ENCODE measurements at regions not wholly inside any gene's neighbourhood (a gene's known extent, or its start where the extent isn't known, plus 50 kb on each side); places are given as distances from the start of the nearest gene placed in this dataset.
A peak's percentile ranks its signal among the peaks of the same experiment; 100 is the strongest.

DNA sequence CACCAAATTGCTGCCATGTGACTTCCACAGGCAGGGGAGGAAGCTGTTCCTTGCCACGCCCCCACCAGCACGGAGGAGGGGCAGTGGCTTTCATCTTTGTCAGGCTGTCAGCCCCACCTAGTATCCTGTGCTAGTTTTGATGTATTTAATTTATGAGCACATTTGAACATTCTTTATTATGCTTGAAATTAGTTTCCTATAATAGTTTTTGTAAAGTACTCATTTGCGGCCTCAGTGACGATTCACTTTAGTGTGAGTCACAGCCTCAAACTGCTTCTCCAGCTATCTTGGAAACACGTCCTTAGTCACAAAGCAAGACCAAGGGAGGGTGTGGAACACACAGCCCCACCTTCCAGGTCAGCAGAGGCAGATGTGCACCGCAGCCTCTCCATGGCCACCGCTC is 239.9 kb upstream of the ATP10A start:
- no peak overlapping the region for H3K4me3 ChIP-seq (ENCODE audit: low read depth, low read length)
- peak in 1 of 2 donors; percentile 12 for DNase-seq
- H3K9ac ChIP-seq (ENCODE audit: low read length) = no peak overlapping the region
- H3K36me3 ChIP-seq (ENCODE audit: control insufficient read depth in 1 of 2, insufficient read depth in 2 of 2, low read length in 2 of 2) = no peaks in the 10 kb centered on the region
- H2AFZ ChIP-seq (ENCODE audit: insufficient read depth, low read length, poor library complexity) = no peak overlapping the region
- H4K12ac ChIP-seq (ENCODE audit: low read depth, low read length) = no peak overlapping the region
- H4K91ac ChIP-seq (ENCODE audit: low read depth, low read length) = no peak overlapping the region
- H3K27me3 ChIP-seq (ENCODE audit: insufficient read depth, low read length) = no peaks in the 10 kb centered on the region
- H2AK5ac ChIP-seq (ENCODE audit: low read length) = no peak overlapping the region
- no peaks in the 10 kb centered on the region for H3K79me2 ChIP-seq (ENCODE audit: control insufficient read depth, insufficient read depth, low read length, poor library complexity)
- H3K9me3 ChIP-seq (ENCODE audit: insufficient read depth, low read depth, low read length) = peaks cover 2% of the 10 kb centered on the region
- H3K18ac ChIP-seq (ENCODE audit: low read length) = no peak overlapping the region
- H3K4me1 ChIP-seq (ENCODE audit: control insufficient read depth in 1 of 2, insufficient read depth in 2 of 2, low read length in 2 of 2) = no peaks in the 10 kb centered on the region
- no peaks in the 10 kb centered on the region for H3K79me1 ChIP-seq (ENCODE audit: low read length)
- H3K27ac ChIP-seq (ENCODE audit: low read depth, low read length) = no peak overlapping the region
- WGBS (ENCODE audit: extremely low coverage, insufficient coverage, insufficient read length) = no CpG with 5 or more reads among the region's 7 CpGs
- H3K14ac ChIP-seq (ENCODE audit: low read length) = no peak overlapping the region
- no peak overlapping the region for H2BK120ac ChIP-seq (ENCODE audit: insufficient read depth, low read length, poor library complexity)
- H2BK5ac ChIP-seq (ENCODE audit: low read depth, low read length, poor library complexity) = no peak overlapping the region
- no peak overlapping the region for H3K4ac ChIP-seq (ENCODE audit: low read depth, low read length)
- no peak overlapping the region for H3K4me2 ChIP-seq (ENCODE audit: low read length)
- no peak overlapping the region for H4K8ac ChIP-seq (ENCODE audit: low read depth, low read length)
- H2BK12ac ChIP-seq (ENCODE audit: low read length) = no peak overlapping the region
- no peak overlapping the region for H3K23ac ChIP-seq (ENCODE audit: low read length)

DNA sequence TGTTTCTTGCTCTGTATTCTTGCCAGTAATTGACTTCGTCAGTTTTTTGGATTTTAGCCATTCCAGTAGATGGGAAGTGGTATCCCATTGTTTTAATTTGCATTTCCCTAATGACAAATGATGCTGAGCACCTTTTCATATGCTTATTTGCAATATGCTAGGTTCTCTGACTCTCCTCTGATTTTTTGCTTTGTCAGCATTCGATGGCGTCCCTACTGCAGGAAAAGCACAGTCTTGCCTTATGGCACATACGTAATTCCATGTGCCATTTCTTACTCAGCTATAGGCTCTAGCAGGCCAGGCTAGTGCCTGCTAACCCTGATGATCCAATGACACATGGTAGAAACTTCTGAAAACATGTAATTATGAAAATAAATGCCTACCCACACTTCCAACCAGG is 239.2 kb upstream of the ATP10A start:
- no peak overlapping the region for H3K27ac ChIP-seq (ENCODE audit: low read depth, low read length)
- H3K4me3 ChIP-seq (ENCODE audit: low read depth, low read length) = no peak overlapping the region
- no peak overlapping the region for H3K14ac ChIP-seq (ENCODE audit: low read length)
- no peak overlapping the region for H3K23ac ChIP-seq (ENCODE audit: low read length)
- no peaks in the 10 kb centered on the region for H3K79me2 ChIP-seq (ENCODE audit: control insufficient read depth, insufficient read depth, low read length, poor library complexity)
- no peaks in the 10 kb centered on the region for H3K27me3 ChIP-seq (ENCODE audit: insufficient read depth, low read length)
- no peak overlapping the region for H2BK120ac ChIP-seq (ENCODE audit: insufficient read depth, low read length, poor library complexity)
- peaks cover 2% of the 10 kb centered on the region for H3K9me3 ChIP-seq (ENCODE audit: insufficient read depth, low read depth, low read length)
- no peak overlapping the region for H4K8ac ChIP-seq (ENCODE audit: low read depth, low read length)
- no peak overlapping the region for H3K4me2 ChIP-seq (ENCODE audit: low read length)
- H3K4me1 ChIP-seq (ENCODE audit: control insufficient read depth in 1 of 2, insufficient read depth in 2 of 2, low read length in 2 of 2) = no peaks in the 10 kb centered on the region
- H2BK12ac ChIP-seq (ENCODE audit: low read length) = no peak overlapping the region
- no peak overlapping the region for H4K12ac ChIP-seq (ENCODE audit: low read depth, low read length)
- H3K4ac ChIP-seq (ENCODE audit: low read depth, low read length) = no peak overlapping the region
- no peak overlapping the region for H2BK5ac ChIP-seq (ENCODE audit: low read depth, low read length, poor library complexity)
- peaks cover 0 to under 1% of the 10 kb centered on the region in 2 experiments for H3K36me3 ChIP-seq (ENCODE audit: control insufficient read depth in 1 of 2, insufficient read depth in 2 of 2, low read length in 2 of 2)
- no CpG with 5 or more reads among the region's 4 CpGs for WGBS (ENCODE audit: extremely low coverage, insufficient coverage, insufficient read length)
- H2AK5ac ChIP-seq (ENCODE audit: low read length) = no peak overlapping the region
- DNase-seq = no peak
- no peak overlapping the region for H4K91ac ChIP-seq (ENCODE audit: low read depth, low read length)
- H3K18ac ChIP-seq (ENCODE audit: low read length) = no peak overlapping the region
- no peaks in the 10 kb centered on the region for H3K79me1 ChIP-seq (ENCODE audit: low read length)
- no peak overlapping the region for H2AFZ ChIP-seq (ENCODE audit: insufficient read depth, low read length, poor library complexity)
- no peak overlapping the region for H3K9ac ChIP-seq (ENCODE audit: low read length)

DNA sequence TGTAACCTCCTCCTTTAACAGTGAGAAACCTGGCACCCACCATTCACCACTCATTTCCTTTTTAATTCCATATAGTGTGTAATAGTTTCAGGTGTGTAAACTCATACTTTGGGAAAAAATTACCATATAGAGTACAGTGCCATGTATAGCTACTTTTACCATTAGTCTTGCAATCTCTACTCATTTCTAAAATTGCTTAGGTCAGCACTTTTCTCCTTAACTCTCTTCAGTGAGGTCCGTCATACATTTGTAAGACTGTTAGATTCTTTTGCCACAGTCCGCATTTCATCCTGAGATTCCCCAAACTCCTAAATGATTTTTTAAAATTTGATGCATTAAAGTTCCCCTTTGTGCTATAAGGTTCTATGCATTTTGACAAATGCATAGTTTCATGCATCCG is 238.3 kb upstream of the ATP10A start:
- no peak for DNase-seq
- H2BK120ac ChIP-seq (ENCODE audit: insufficient read depth, low read length, poor library complexity) = no peak overlapping the region
- H2AFZ ChIP-seq (ENCODE audit: insufficient read depth, low read length, poor library complexity) = no peak overlapping the region
- WGBS (ENCODE audit: extremely low coverage, insufficient coverage, insufficient read length) = no CpG with 5 or more reads among the region's 3 CpGs
- no peaks in the 10 kb centered on the region for H3K9me3 ChIP-seq (ENCODE audit: insufficient read depth, low read depth, low read length)
- H4K8ac ChIP-seq (ENCODE audit: low read depth, low read length) = no peak overlapping the region
- no peak overlapping the region for H3K4ac ChIP-seq (ENCODE audit: low read depth, low read length)
- no peak overlapping the region for H2BK5ac ChIP-seq (ENCODE audit: low read depth, low read length, poor library complexity)
- H2AK5ac ChIP-seq (ENCODE audit: low read length) = no peak overlapping the region
- H3K9ac ChIP-seq (ENCODE audit: low read length) = no peak overlapping the region
- no peak overlapping the region for H3K27ac ChIP-seq (ENCODE audit: low read depth, low read length)
- no peaks in the 10 kb centered on the region for H3K79me1 ChIP-seq (ENCODE audit: low read length)
- peaks cover 0 to 2% of the 10 kb centered on the region in 2 experiments for H3K36me3 ChIP-seq (ENCODE audit: control insufficient read depth in 1 of 2, insufficient read depth in 2 of 2, low read length in 2 of 2)
- no peak overlapping the region for H3K18ac ChIP-seq (ENCODE audit: low read length)
- no peaks in the 10 kb centered on the region for H3K27me3 ChIP-seq (ENCODE audit: insufficient read depth, low read length)
- H3K79me2 ChIP-seq (ENCODE audit: control insufficient read depth, insufficient read depth, low read length, poor library complexity) = no peaks in the 10 kb centered on the region
- H3K23ac ChIP-seq (ENCODE audit: low read length) = no peak overlapping the region
- H2BK12ac ChIP-seq (ENCODE audit: low read length) = no peak overlapping the region
- no peak overlapping the region for H4K91ac ChIP-seq (ENCODE audit: low read depth, low read length)
- H3K4me3 ChIP-seq (ENCODE audit: low read depth, low read length) = no peak overlapping the region
- H3K14ac ChIP-seq (ENCODE audit: low read length) = no peak overlapping the region
- no peaks in the 10 kb centered on the region for H3K4me1 ChIP-seq (ENCODE audit: control insufficient read depth in 1 of 2, insufficient read depth in 2 of 2, low read length in 2 of 2)
- no peak overlapping the region for H3K4me2 ChIP-seq (ENCODE audit: low read length)
- no peak overlapping the region for H4K12ac ChIP-seq (ENCODE audit: low read depth, low read length)

DNA sequence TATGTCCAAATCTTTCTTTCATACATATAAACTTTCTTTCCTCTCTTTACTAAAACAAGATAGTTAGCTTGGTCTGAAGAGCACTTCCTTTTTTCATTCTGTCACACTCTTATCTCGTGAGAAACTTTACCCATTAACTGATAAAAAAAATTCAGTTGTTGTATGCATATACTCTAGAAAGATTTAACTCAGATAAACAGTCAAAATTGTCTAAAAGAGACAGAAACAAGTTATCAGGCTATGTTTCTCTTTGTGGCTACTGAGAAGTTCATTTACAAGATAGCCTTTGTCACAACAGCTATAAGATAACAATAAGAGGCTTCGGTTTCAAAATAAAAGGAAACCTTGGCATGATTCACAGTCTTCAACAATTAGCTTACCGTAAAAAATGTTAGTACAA is 235.7 kb upstream of the ATP10A start:
- H3K9ac ChIP-seq (ENCODE audit: low read length) = no peak overlapping the region
- no peaks in the 10 kb centered on the region for H3K79me1 ChIP-seq (ENCODE audit: low read length)
- no peak for DNase-seq
- no peak overlapping the region for H3K27ac ChIP-seq (ENCODE audit: low read depth, low read length)
- no peak overlapping the region for H2AK5ac ChIP-seq (ENCODE audit: low read length)
- H3K36me3 ChIP-seq (ENCODE audit: control insufficient read depth in 1 of 2, insufficient read depth in 2 of 2, low read length in 2 of 2) = peaks cover 0 to 2% of the 10 kb centered on the region in 2 experiments
- H3K9me3 ChIP-seq (ENCODE audit: insufficient read depth, low read depth, low read length) = no peaks in the 10 kb centered on the region
- no peaks in the 10 kb centered on the region for H3K79me2 ChIP-seq (ENCODE audit: control insufficient read depth, insufficient read depth, low read length, poor library complexity)
- H4K8ac ChIP-seq (ENCODE audit: low read depth, low read length) = no peak overlapping the region
- no CpG with 5 or more reads among the region's 3 CpGs for WGBS (ENCODE audit: extremely low coverage, insufficient coverage, insufficient read length)
- H3K4me2 ChIP-seq (ENCODE audit: low read length) = no peak overlapping the region
- H3K18ac ChIP-seq (ENCODE audit: low read length) = no peak overlapping the region
- no peak overlapping the region for H4K12ac ChIP-seq (ENCODE audit: low read depth, low read length)
- no peak overlapping the region for H2BK12ac ChIP-seq (ENCODE audit: low read length)
- no peak overlapping the region for H3K4me3 ChIP-seq (ENCODE audit: low read depth, low read length)
- H3K4me1 ChIP-seq (ENCODE audit: control insufficient read depth in 1 of 2, insufficient read depth in 2 of 2, low read length in 2 of 2) = no peaks in the 10 kb centered on the region
- H3K14ac ChIP-seq (ENCODE audit: low read length) = no peak overlapping the region
- H2BK120ac ChIP-seq (ENCODE audit: insufficient read depth, low read length, poor library complexity) = no peak overlapping the region
- H3K23ac ChIP-seq (ENCODE audit: low read length) = no peak overlapping the region
- no peaks in the 10 kb centered on the region for H3K27me3 ChIP-seq (ENCODE audit: insufficient read depth, low read length)
- no peak overlapping the region for H3K4ac ChIP-seq (ENCODE audit: low read depth, low read length)
- H2BK5ac ChIP-seq (ENCODE audit: low read depth, low read length, poor library complexity) = no peak overlapping the region
- no peak overlapping the region for H4K91ac ChIP-seq (ENCODE audit: low read depth, low read length)
- no peak overlapping the region for H2AFZ ChIP-seq (ENCODE audit: insufficient read depth, low read length, poor library complexity)

Data from trophoblast cell (in vitro differentiated cells and primary cell).